OCI-LY7 (cell line): ENCODE measurements at regions not wholly inside any gene's neighbourhood (a gene's known extent, or its start where the extent isn't known, plus 50 kb on each side); places are given as distances from the start of the nearest gene placed in this dataset.

Experiments
- BruUV-seq: library from RNA; stranded (reverse); fragments of 400-500 nt; replicated peaks from 2 replicates; lab custom pipeline; 2021; lab: Mats Ljungman, UMichigan
- CTCF ChIA-PET: fragments of 300-600 bp; sonication (Branson Sonifier 250); formaldehyde crosslinking; loops from one replicate; lab custom pipeline; 2022; ENCODE audit warnings: antibody characterized with exemption; ENCODE audit not compliant: unreplicated experiment; lab: Charles Lee
- POLR2A ChIA-PET: fragments of 300-600 bp; sonication (Branson Sonifier 250); formaldehyde crosslinking; loops from one replicate; lab custom pipeline; 2022; ENCODE audit warnings: antibody characterized with exemption; lab: Charles Lee
- DNase-seq: peaks from one replicate; pipeline ENCODE4 v3.0.0-alpha.2; 2015; ENCODE audit warnings: low spot score
- H2AFZ ChIP-seq: fragments of 200-600 bp; sonication (generic), shearing (Covaris generic); 2 replicates; pipeline ENCODE4 v1.6.1; 2014; ENCODE audit warnings: mild to moderate bottlenecking, antibody characterized with exemption, low read length, moderate library complexity
- H3K27ac ChIP-seq: fragments of 200-600 bp; sonication (generic); 2 replicates; pipeline ENCODE4 v1.5.1; 2014; ENCODE audit warnings: mixed run types, low read depth, mild to moderate bottlenecking, moderate library complexity, low read length, inconsistent platforms; ENCODE audit not compliant: poor library complexity, severe bottlenecking
- H3K36me3 ChIP-seq: fragments of 200-600 bp; sonication (generic); 2 replicates; pipeline ENCODE4 v1.6.1; 2014; ENCODE audit warnings: mild to moderate bottlenecking, antibody characterized with exemption, low read length, moderate library complexity, mixed read lengths; ENCODE audit not compliant: insufficient read depth
- H3K4me1 ChIP-seq: fragments of 200-600 bp; sonication (generic); 2 replicates; pipeline ENCODE4 v1.5.1; 2014; ENCODE audit warnings: mild to moderate bottlenecking, low read length; ENCODE audit not compliant: insufficient read depth, poor library complexity, severe bottlenecking
- H3K4me2 ChIP-seq: fragments of 200-600 bp; sonication (generic); 2 replicates; pipeline ENCODE4 v1.6.1; 2014; ENCODE audit warnings: mild to moderate bottlenecking, low read length
- H3K4me3 ChIP-seq: fragments of 200-600 bp; sonication (generic); 2 replicates; pipeline ENCODE4 v1.5.1; 2014; ENCODE audit warnings: mild to moderate bottlenecking, low read depth, low read length; ENCODE audit not compliant: poor library complexity, severe bottlenecking
- H3K79me2 ChIP-seq: fragments of 200-600 bp; sonication (generic); 2 replicates; pipeline ENCODE4 v1.6.1; 2016; ENCODE audit warnings: low read depth, mild to moderate bottlenecking, low read length, moderate library complexity, mixed read lengths; ENCODE audit not compliant: insufficient read depth
- H3K9me2 ChIP-seq: fragments of 200-600 bp; sonication (generic); 2 replicates; pipeline ENCODE4 v1.6.1; 2016; ENCODE audit warnings: mild to moderate bottlenecking, low read length, mixed read lengths; ENCODE audit not compliant: insufficient read depth
- H3K9me3 ChIP-seq: fragments of 200-600 bp; sonication (generic); 2 replicates; pipeline ENCODE4 v1.6.1; 2014; ENCODE audit warnings: mild to moderate bottlenecking, mixed run types, low read length, mixed read lengths
- H4K20me1 ChIP-seq: fragments of 200-600 bp; sonication (generic); 2 replicates; pipeline ENCODE4 v1.6.1; 2014; ENCODE audit warnings: mild to moderate bottlenecking, antibody characterized with exemption, low read length, moderate library complexity, mixed read lengths; ENCODE audit not compliant: insufficient read depth
- EZH2phosphoT487 ChIP-seq: fragments of 200-600 bp; sonication (generic); IDR thresholded peaks from 2 replicates; pipeline ENCODE4 v1.6.1; 2018; ENCODE audit warnings: low read depth, borderline replicate concordance, mild to moderate bottlenecking, mixed run types, antibody characterized with exemption, low read length, moderate library complexity, mixed read lengths
- intact Hi-C: fragments of 100-400 bp; cut with micrococcal nuclease; formaldehyde crosslinking; loops from one replicate; pipeline ENCODE4 v1.10.0; 2022; ENCODE audit not compliant: unreplicated experiment
- TF ChIP-seq, protein P1 (sequence below): fragments of 200-600 bp; sonication (generic); conservative IDR thresholded peaks from 2 replicates; pipeline ENCODE4 v1.5.1; 2014; ENCODE audit warnings: mild to moderate bottlenecking, antibody characterized with exemption, low read length, moderate library complexity, mixed read lengths

DNA sequence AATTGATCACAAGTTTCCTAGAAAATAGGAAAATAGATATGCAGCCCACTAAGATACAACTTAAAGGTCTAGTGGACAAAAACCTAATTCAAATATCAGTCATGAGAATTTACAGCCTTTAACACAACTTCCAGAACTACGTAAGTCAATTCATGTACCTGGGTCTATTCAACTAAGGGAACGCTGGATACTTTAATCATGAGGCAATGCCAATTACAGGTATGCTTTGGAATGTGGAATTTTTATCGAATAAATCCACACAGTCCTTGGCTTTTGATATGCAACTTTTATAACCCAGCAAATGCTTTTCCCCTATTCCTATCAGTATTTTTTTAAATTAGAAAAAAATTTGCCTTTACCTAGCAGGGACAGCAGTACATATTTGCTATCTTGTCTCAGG lies 289.5 kb upstream of the FAT3 start:
- BruUV-seq, result no TSS peak
- CTCF ChIA-PET, result no interaction called here
- Histone ChIP-seq H3K4me3 (no peak overlapping the region), H4K20me1 (no peaks in the 10 kb centered on the region), H3K4me1 (no peaks in the 10 kb centered on the region), H3K79me2 (no peaks in the 10 kb centered on the region), H3K36me3 (no peaks in the 10 kb centered on the region), H3K27ac (no peak overlapping the region), H3K9me2 (no peaks in the 10 kb centered on the region), H2AFZ (no peak overlapping the region), H3K9me3 (no peaks in the 10 kb centered on the region), H3K4me2 (no peak overlapping the region)
- POLR2A ChIA-PET, result no interaction called here
- TF ChIP-seq EZH2phosphoT487, result no peak
- TF ChIP-seq, protein P1, sequence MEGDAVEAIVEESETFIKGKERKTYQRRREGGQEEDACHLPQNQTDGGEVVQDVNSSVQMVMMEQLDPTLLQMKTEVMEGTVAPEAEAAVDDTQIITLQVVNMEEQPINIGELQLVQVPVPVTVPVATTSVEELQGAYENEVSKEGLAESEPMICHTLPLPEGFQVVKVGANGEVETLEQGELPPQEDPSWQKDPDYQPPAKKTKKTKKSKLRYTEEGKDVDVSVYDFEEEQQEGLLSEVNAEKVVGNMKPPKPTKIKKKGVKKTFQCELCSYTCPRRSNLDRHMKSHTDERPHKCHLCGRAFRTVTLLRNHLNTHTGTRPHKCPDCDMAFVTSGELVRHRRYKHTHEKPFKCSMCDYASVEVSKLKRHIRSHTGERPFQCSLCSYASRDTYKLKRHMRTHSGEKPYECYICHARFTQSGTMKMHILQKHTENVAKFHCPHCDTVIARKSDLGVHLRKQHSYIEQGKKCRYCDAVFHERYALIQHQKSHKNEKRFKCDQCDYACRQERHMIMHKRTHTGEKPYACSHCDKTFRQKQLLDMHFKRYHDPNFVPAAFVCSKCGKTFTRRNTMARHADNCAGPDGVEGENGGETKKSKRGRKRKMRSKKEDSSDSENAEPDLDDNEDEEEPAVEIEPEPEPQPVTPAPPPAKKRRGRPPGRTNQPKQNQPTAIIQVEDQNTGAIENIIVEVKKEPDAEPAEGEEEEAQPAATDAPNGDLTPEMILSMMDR, result no peak
- no peak for DNase-seq
- intact Hi-C loops, result no loop called here

DNA sequence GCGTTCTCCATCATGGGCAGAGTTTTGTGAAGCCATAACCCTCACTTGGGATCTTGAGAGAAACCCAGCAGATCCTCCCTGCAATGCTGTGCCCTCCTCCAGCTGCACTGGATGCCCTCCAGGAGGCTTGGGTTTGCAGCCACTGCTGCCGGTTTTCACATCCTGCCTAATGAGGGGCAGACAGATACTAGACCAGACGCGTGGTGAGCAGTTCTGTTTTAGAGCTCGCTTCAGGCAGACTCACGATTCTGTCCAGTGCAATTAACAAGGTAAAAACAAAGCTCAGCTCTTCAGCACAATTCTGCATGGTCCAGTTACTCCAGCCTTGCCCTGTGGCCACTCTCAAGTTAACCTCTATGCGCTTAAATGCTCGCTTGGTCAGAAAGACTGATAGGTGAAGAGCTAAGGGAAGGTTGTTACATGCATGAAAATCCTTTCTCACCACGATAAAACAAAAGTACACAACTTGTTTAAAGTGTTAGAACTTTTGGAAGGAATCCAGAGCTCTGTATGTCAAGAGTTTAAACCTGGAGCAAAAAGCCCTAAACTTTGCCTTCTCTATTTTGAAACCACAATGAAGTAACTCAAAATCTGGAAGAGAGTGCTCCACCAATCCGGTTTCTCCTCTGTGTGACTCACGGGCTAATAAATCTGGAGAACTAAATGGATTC lies 292.3 kb upstream of the FAT3 start:
- Histone ChIP-seq H3K4me1 (no peaks in the 10 kb centered on the region), H3K27ac (no peak overlapping the region), H3K4me3 (no peak overlapping the region), H3K4me2 (no peak overlapping the region), H3K9me2 (no peaks in the 10 kb centered on the region), H3K79me2 (no peaks in the 10 kb centered on the region), H3K9me3 (no peaks in the 10 kb centered on the region), H3K36me3 (no peaks in the 10 kb centered on the region), H4K20me1 (no peaks in the 10 kb centered on the region), H2AFZ (no peak overlapping the region)
- no peak for TF ChIP-seq EZH2phosphoT487
- TF ChIP-seq, protein P1, result no peak
- BruUV-seq, result no TSS peak
- intact Hi-C loops, result no loop called here
- ChIA-PET POLR2A (no interaction called here), CTCF (no interaction called here)
- no peak for DNase-seq

DNA sequence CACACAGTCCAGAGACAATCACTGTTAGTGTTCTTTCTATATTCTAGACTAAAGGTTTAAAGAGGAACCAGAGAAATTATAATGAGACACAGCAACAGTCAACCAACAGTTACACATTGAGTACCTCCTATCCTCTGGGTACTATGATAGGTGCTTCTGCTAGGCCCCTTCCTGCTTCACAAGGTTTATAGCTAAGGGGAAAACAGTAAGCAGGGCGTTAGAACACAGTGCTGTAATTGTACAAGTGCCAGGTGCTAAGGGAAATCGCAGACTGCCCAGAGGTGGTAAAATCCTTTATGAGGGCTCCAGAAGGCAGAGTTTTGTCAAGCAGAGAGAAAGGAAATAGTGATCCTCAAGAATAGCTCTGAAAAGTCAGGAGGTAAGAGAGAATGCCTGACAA lies 297.2 kb upstream of the FAT3 start:
- no peak for TF ChIP-seq EZH2phosphoT487
- TF ChIP-seq, protein P1, result no peak
- CTCF ChIA-PET, result interaction anchor here (0.6 kb wide), 1 partner anchor 847 kb away, joined by 3 read pairs; no protein-coding TSS in a partner anchor
- Histone ChIP-seq H3K4me3 (no peak overlapping the region), H3K36me3 (no peaks in the 10 kb centered on the region), H3K9me2 (no peaks in the 10 kb centered on the region), H3K4me1 (no peaks in the 10 kb centered on the region), H3K4me2 (no peak overlapping the region), H3K9me3 (no peaks in the 10 kb centered on the region), H4K20me1 (no peaks in the 10 kb centered on the region), H3K27ac (no peak overlapping the region), H3K79me2 (no peaks in the 10 kb centered on the region), H2AFZ (no peak overlapping the region)
- intact Hi-C loops, result no loop called here
- BruUV-seq, result no TSS peak
- no peak for DNase-seq
- POLR2A ChIA-PET, result no interaction called here
